Heart right ventricle (tissue), 16 donors: ENCODE measurements at regions not wholly inside any gene's neighbourhood (a gene's known extent, or its start where the extent isn't known, plus 50 kb on each side); places are given as distances from the start of the nearest gene placed in this dataset.
A peak's percentile ranks its signal among the peaks of the same experiment; 100 is the strongest.

Source experiments
- ATAC-seq, 8 donors: fragments of 200-7000 bp; cut with Tn5 transposase; one replicate each; pipeline ENCODE4 v1.9.1; 2020; ENCODE audit warnings: mild to moderate bottlenecking in 8 of 8, moderate library complexity in 8 of 8, moderate number of reproducible peaks in 1 of 8
- DNase-seq, 2 donors: peaks; one replicate each; pipeline ENCODE4 v3.0.0-alpha.2; 2020
- H3K27ac ChIP-seq, 10 donors: fragments of 200-600 bp; sonication (generic) in 2 of 10; one replicate each; pipeline versions ENCODE4 v1.5.0 to v1.8.0; 2020 to 2022; ENCODE audit warnings: mild to moderate bottlenecking in 3 of 10
- H3K27me3 ChIP-seq, 7 donors: fragments of 200-600 bp; one replicate each; pipeline ENCODE4 v1.8.0; 2021 to 2022; ENCODE audit warnings: mild to moderate bottlenecking in 2 of 7
- H3K36me3 ChIP-seq, 9 donors: fragments of 200-600 bp; sonication (generic) in 1 of 9; one replicate each; pipeline versions ENCODE4 v1.5.0 to v1.8.0; 2020 to 2022; ENCODE audit warnings: mild to moderate bottlenecking in 2 of 9
- H3K4me1 ChIP-seq, 9 donors: fragments of 200-600 bp; sonication (generic) in 1 of 9; one replicate each; pipeline versions ENCODE4 v1.5.0 to v1.8.0; 2020 to 2022; ENCODE audit warnings: mild to moderate bottlenecking in 4 of 9
- H3K4me3 ChIP-seq, 10 donors: fragments of 200-600 bp; sonication (generic) in 2 of 10; one replicate each; pipeline versions ENCODE4 v1.5.0 to v1.8.0; 2020 to 2022; ENCODE audit warnings: mild to moderate bottlenecking in 7 of 10, moderate library complexity in 2 of 10
- H3K9me3 ChIP-seq, 11 donors: fragments of 200-600 bp in 10 of 11; sonication (generic) in 2 of 11; one replicate each; pipeline versions ENCODE4 v1.5.0 to v1.8.0; 2013 to 2022; ENCODE audit warnings: mild to moderate bottlenecking in 2 of 11, control low read depth in 1 of 11, moderate library complexity in 1 of 11
- WGBS, 2 donors: extraction: QIAGEN DNeasy Blood & Tissue Kit; methylation state at CpG; one replicate each; pipeline ENCODE4 v1.1.7; 2013; ENCODE audit warnings: inconsistent platforms in 1 of 2; 5-methylcytosine and 5-hydroxymethylcytosine counted together
- intact Hi-C, 10 donors: fragments of 100-400 bp; cut with DNase I; formaldehyde crosslinking; loops; one replicate each; pipeline versions ENCODE4 v1.11.1 to v1.14.2; 2022
- TF ChIP-seq, protein P1 (sequence below), 9 donors: fragments of 200-600 bp; sonication (generic) in 2 of 9; IDR thresholded peaks; one replicate each; pipeline versions ENCODE4 v1.5.0 to v1.8.0; 2021 to 2022; ENCODE audit warnings: antibody characterized with exemption in 9 of 9, mild to moderate bottlenecking in 5 of 9, moderate library complexity in 1 of 9
- donor health status: Arrhythmogenic right ventricular cardiomyopathy.
- donor health status: ischemic (EF 13 %, LVEDD 7.1; RV severe dilation, severe dysfunction).
- donor health status: healthy with polysubstance abuse.
- donor health status: DM: no; HTN: yes; CAD: no.
- donor health status: DM: no; HTN: no; CAD: no.
- donor health status: ischemic (EF 25% LVEDD 6.9; RV normal size, moderate dysfunction).
- donor health status: ischemic (EF 25% LVEDD 5.7; RV mildly dilated, moderate dysfunction).
- donor health status: healthy.
- donor health status: DM: yes; HTN: yes; CAD: no.
- donor health status: Ischemic cardiomyopathy.
- donor health status: ischemic (EF 35%, LVEDD 5.7; RV mildly dilated, moderate dysfunction).
- donor health status: nonischemic (EF 11% LVEDD 7.7; RV severe dilation, severe dysfunction).
- donor health status: DM: yes; HTN: yes; CAD: no.
- donor health status: PGD.
- donor health status: ischemic (EF 29% LVEDD 5.4; RV normal size, mild dysfunction).
- donor health status: nonischemic (EF 23%, LVEDD 6.1; RV moderate dilation, normal function).

DNA sequence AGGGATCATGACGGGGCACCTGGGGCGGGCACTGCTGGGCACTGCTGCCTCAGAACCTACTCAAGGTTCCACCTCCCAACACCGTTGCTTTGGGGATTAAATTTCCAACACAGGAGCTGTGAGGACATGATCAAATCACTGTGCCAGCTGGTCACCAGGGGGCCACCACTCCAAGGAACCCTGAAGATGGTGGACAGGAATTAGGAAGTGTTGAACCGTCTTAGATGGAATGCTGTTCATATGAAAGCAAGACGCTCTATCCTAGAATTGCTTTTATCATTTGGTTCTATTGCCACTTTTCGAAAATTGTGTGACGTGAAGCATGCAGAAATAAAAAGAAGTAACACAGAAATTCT is 140.3 kb downstream of the DLL1 start:
- TF ChIP-seq, protein P1, sequence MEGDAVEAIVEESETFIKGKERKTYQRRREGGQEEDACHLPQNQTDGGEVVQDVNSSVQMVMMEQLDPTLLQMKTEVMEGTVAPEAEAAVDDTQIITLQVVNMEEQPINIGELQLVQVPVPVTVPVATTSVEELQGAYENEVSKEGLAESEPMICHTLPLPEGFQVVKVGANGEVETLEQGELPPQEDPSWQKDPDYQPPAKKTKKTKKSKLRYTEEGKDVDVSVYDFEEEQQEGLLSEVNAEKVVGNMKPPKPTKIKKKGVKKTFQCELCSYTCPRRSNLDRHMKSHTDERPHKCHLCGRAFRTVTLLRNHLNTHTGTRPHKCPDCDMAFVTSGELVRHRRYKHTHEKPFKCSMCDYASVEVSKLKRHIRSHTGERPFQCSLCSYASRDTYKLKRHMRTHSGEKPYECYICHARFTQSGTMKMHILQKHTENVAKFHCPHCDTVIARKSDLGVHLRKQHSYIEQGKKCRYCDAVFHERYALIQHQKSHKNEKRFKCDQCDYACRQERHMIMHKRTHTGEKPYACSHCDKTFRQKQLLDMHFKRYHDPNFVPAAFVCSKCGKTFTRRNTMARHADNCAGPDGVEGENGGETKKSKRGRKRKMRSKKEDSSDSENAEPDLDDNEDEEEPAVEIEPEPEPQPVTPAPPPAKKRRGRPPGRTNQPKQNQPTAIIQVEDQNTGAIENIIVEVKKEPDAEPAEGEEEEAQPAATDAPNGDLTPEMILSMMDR (IDR thresholded peaks at IDR 0.05), result no peak
- ATAC-seq (no peak), DNase-seq (no peak)
- H3K4me3 ChIP-seq, result no peak overlapping the region
- H3K27ac ChIP-seq, result peak overlapping the region in 4 of 10 donors; percentile 79 to 92 (median 85)
- peaks cover 5 to 59% (median 39%) of the 10 kb centered on the region in 9 donors for H3K4me1 ChIP-seq
- H3K36me3 ChIP-seq, result no peaks in the 10 kb centered on the region
- WGBS, 2 donors, result 69 to 83% methylated on average over 7 of the region's 7 CpGs
- H3K9me3 ChIP-seq, result no peaks in the 10 kb centered on the region
- intact Hi-C loops, result loop anchor here in 2 of 10 donors (5.0 kb wide), 1 partner anchor 142 kb away; the partner anchor contains the start of gene DLL1 (in 2 of the 2)
- peaks cover 0 to 35% (median 0%) of the 10 kb centered on the region in 7 donors for H3K27me3 ChIP-seq

DNA sequence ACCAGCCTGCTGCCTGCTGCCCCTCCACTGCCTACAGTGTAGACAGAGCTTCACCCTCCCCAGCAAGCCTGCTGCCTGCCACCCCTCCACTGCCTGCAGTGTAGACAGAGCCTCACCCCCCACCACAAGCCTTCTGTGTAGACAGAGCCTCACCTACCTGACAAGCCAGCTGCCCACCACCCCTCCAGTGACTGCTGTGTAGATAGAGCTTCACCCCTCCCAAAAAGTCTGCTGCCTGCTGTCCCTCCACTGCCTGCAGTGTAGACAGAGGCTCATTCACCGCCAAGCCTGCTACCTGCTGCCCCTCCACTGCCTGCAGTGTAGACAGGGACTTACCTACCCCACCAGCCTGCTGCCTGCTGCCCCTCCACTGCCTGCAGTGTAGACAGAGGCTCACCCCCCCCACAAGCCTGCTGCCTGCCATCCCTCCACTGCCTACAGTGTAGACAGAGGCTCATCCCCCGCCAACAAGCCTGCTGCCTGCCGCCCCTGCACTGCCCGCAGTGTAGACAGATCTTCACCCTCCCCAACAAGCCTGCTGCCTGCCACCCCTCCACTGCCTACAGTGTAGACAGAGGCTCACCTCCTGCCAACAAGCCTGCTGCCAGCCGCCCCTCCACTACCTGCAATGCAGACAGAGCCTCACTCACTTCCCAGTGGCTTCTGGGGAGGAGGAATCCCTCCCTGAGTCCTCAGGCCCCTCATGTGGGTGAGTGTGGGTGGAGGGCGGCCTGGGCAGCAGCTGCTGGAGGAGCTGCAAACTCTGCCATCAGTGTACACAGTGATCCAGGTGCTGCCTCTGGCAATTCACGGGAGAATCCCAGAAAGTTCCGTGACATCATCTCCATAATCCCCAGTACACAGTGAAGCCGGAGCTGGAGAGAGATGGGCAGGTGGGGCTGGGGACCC is 140.9 kb downstream of the DLL1 start:
- Histone ChIP-seq H3K36me3 (no peaks in the 10 kb centered on the region), H3K9me3 (no peaks in the 10 kb centered on the region), H3K4me3 (no peak overlapping the region), H3K27me3 (peaks cover 0 to 35% (median 0%) of the 10 kb centered on the region in 7 donors), H3K27ac (peak overlapping the region in 1 of 10 donors; percentile 79), H3K4me1 (peaks cover 5 to 62% (median 39%) of the 10 kb centered on the region in 9 donors)
- intact Hi-C loops, result loop anchor here in 3 of 10 donors (5.0 to 10.0 kb wide), 2 partner anchors 125 to 142 kb away; partner anchors contain the start of gene DLL1 (in 2 of the 3)
- TF ChIP-seq, protein P1 (IDR thresholded peaks at IDR 0.05), result no peak
- DNase-seq (no peak), ATAC-seq (no peak)
- WGBS, 2 donors, result 95 to 96% methylated on average over 8 to 9 of the region's 9 CpGs

DNA sequence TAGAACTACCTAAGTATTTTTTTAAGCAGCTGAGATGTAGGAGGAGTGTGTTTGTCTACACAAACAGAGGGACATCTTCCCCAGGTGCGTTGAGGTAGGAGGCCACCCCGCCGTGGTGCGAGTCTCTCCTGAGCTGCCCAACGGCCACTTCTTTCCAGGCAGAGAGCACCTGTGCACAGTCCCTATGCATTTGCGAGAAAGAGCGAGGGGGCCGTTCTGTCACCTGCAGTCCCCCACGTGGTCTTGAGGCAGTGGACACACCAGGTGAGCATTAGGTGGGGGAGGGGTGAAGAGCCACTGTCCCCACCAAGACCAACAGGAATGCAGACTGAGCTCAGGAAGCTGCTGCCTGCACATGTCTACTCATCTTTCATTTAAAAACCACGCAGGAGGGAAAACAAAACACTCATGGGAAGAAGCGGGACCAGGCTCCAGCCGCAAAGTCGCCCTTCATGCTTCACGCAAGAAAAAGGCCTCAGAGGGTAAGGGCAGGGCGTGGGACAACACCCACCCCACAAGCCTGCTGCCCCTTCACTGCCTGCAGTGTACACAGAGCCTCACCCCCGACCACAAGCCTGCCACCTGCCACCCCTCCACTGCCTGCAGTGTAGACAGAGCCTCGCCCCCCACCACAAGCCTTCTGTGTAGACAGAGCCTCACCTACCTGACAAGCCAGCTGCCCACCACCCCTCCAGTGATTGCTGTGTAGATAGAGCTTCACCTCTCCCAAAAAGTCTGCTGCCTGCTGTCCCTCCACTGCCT is 142.0 kb downstream of the DLL1 start:
- Histone ChIP-seq H3K9me3 (peaks cover 0 to 8% (median 0%) of the 10 kb centered on the region in 11 donors), H3K27ac (no peak overlapping the region), H3K4me3 (no peak overlapping the region), H3K36me3 (no peaks in the 10 kb centered on the region), H3K4me1 (peaks cover 5 to 62% (median 39%) of the 10 kb centered on the region in 9 donors), H3K27me3 (peaks cover 0 to 35% (median 0%) of the 10 kb centered on the region in 7 donors)
- WGBS, 2 donors, result 72 to 83% methylated on average over 16 to 17 of the region's 17 CpGs
- intact Hi-C loops, result loop anchor here in 1 of 10 donors (10.0 kb wide), 1 partner anchor 126 kb away; no protein-coding TSS in a partner anchor
- TF ChIP-seq, protein P1 (IDR thresholded peaks at IDR 0.05), result no peak
- no peak for DNase-seq
- ATAC-seq, result no peak
